GM12891 (cell line): ENCODE measurements at regions not wholly inside any gene's neighbourhood (a gene's known extent, or its start where the extent isn't known, plus 50 kb on each side); places are given as distances from the start of the nearest gene placed in this dataset.

Experiments
- PAX5 ChIP-seq: IDR thresholded peaks from 2 replicates; pipeline ENCODE4 v1.6.1; 2011; ENCODE audit warnings: low read length, moderate library complexity, mild to moderate bottlenecking; ENCODE audit not compliant: insufficient read depth, severe bottlenecking
- POLR2A ChIP-seq: IDR thresholded peaks from 2 replicates; pipeline ENCODE4 v1.6.1; 2011; ENCODE audit warnings: low read depth, low read length, control low read depth
- POLR2AphosphoS5 ChIP-seq: IDR thresholded peaks from 2 replicates; pipeline ENCODE4 v1.6.1; 2011; ENCODE audit warnings: low read depth, low read length, control low read depth
- SPI1 ChIP-seq: IDR thresholded peaks from 2 replicates; pipeline ENCODE4 v1.6.1; 2011; ENCODE audit warnings: low read depth, low read length, control low read depth
- TAF1 ChIP-seq: IDR thresholded peaks from 2 replicates; pipeline ENCODE4 v1.6.1; 2011; ENCODE audit warnings: low read depth, low read length, control low read depth

DNA sequence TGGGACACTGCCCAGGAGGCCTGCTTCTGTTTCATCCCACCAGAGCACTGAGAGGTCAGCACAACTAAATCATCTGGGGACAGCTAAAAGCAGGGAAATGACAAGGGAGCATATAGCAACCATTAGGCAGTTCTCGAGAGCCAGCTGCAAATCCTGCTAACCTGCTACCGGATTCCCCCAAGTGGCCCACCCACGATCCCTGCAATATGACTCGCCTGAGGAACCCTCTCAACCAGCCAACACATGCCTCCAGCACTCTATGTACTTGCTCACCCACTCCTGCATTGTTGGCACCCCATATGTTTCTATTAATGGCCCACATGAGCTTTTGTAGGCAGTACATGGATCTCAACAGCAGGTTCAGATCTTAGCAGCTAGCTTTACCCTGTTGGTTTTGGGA lies 326.0 kb downstream of the GABRG2 start:
- no peak for TF ChIP-seq TAF1
- TF ChIP-seq POLR2A, result no peak
- no peak for TF ChIP-seq POLR2AphosphoS5
- TF ChIP-seq PAX5, result no peak
- no peak for TF ChIP-seq SPI1
